HepG2 (cell line): ENCODE measurements at regions not wholly inside any gene's neighbourhood (a gene's known extent, or its start where the extent isn't known, plus 50 kb on each side); places are given as distances from the start of the nearest gene placed in this dataset.

ENCODE experiments used
- ATAC-seq: fragments of 200-7000 bp; cut with Tn5 transposase; 3 replicates; pipeline ENCODE4 v1.9.1; 2020; ENCODE audit warnings: mild to moderate bottlenecking, moderate library complexity
- BruUV-seq: library from RNA; stranded (reverse); fragments of 400-500 nt; replicated peaks from 2 replicates; lab custom pipeline; 2021; lab: Mats Ljungman, UMichigan
- CTCF ChIA-PET: fragments of 300-600 bp; formaldehyde crosslinking; extraction: SDS; loops from one replicate; lab custom pipeline; 2021; ENCODE audit warnings: low total read pairs, inconsistent platforms, low intra/inter-chr PET ratio; lab: Yijun Ruan, JAX
- POLR2A ChIA-PET: fragments of 350-600 bp; sonication (Branson Sonifier 250); formaldehyde crosslinking; loops from one replicate; lab custom pipeline; 2020; ENCODE audit warnings: antibody characterized with exemption, inconsistent platforms; lab: Yijun Ruan, JAX
- DNase-seq: peaks from one replicate; pipeline ENCODE4 v3.0.0-alpha.2; 2015; ENCODE audit warnings: low spot score
- FAIRE-seq: peaks from 3 replicates; lab custom pipeline; 2011; peaks lifted over from hg19 to GRCh38; lab: Jason Lieb, UNC
- H2AFZ ChIP-seq: one replicate; pipeline ENCODE4 v1.6.1; 2011; ENCODE audit warnings: low read length, inconsistent platforms
- H3K27ac ChIP-seq: fragments of 300-600 bp; 3 replicates; pipeline ENCODE4 v1.8.0; 2011; ENCODE audit warnings: mixed run types, mild to moderate bottlenecking, mixed read lengths, low read length, inconsistent platforms; ENCODE audit not compliant: insufficient read depth; ENCODE audit errors: extremely low read length
- H3K27me3 ChIP-seq, 2 experiments: fragments of 200-600 bp in 1 of 2; 2 replicates in 1 of 2; 3 replicates in 1 of 2; pipeline versions ENCODE4 v1.6.0 to v1.8.0; 2011; ENCODE audit warnings: low read length in 2 of 2, mild to moderate bottlenecking in 2 of 2, moderate library complexity in 2 of 2, inconsistent platforms in 1 of 2; ENCODE audit not compliant: insufficient read depth in 2 of 2, control insufficient read depth in 1 of 2
- H3K36me3 ChIP-seq, 2 experiments: fragments of 200-600 bp in 1 of 2; replicated peaks in 1 of 2; 2 replicates in 1 of 2; 3 replicates in 1 of 2; pipeline versions ENCODE4 v1.5.1 to v1.8.0; 2011; ENCODE audit warnings: low read length in 2 of 2, inconsistent platforms in 1 of 2; ENCODE audit not compliant: insufficient read depth in 2 of 2, control insufficient read depth in 1 of 2
- H3K4me1 ChIP-seq: 2 replicates; pipeline ENCODE4 v1.5.1; 2012; ENCODE audit warnings: low read length, inconsistent platforms; ENCODE audit not compliant: insufficient read depth
- H3K4me2 ChIP-seq: 2 replicates; pipeline ENCODE4 v1.6.0; 2011; ENCODE audit warnings: low read depth, low read length, inconsistent platforms
- H3K4me3 ChIP-seq, 3 experiments: fragments of 200-600 bp in 1 of 3; sonication (generic), shearing (Covaris generic) in 1 of 3; replicated peaks in 1 of 3; 2 replicates each; pipeline ENCODE4 v1.5.1; 2011 to 2016; ENCODE audit warnings: low read length in 3 of 3, inconsistent platforms in 2 of 3, low read depth in 2 of 3, mild to moderate bottlenecking in 2 of 3, control low read depth in 1 of 3, mixed read lengths in 1 of 3; ENCODE audit not compliant: insufficient read depth in 1 of 3
- H3K79me2 ChIP-seq: one replicate; pipeline ENCODE4 v1.6.1; 2011; ENCODE audit warnings: low read length, inconsistent platforms; ENCODE audit not compliant: insufficient read depth
- H3K9ac ChIP-seq: 2 replicates; pipeline ENCODE4 v1.6.0; 2011; ENCODE audit warnings: mild to moderate bottlenecking, low read depth, low read length, inconsistent platforms; ENCODE audit not compliant: insufficient read depth
- H3K9me3 ChIP-seq: 2 replicates; pipeline ENCODE4 v1.5.1; 2012; ENCODE audit warnings: mild to moderate bottlenecking, low read length
- H4K20me1 ChIP-seq: 2 replicates; pipeline ENCODE4 v1.6.0; 2011; ENCODE audit warnings: inconsistent platforms, mild to moderate bottlenecking, low read length, moderate library complexity; ENCODE audit not compliant: insufficient read depth
- ATF6 ChIP-seq: sonication (generic); formaldehyde crosslinking; conservative IDR thresholded peaks from 2 replicates; pipeline ENCODE4 v1.4.0; 2020; ENCODE audit warnings: missing genetic modification reagents
- FOXA1 ChIP-seq, 2 experiments: fragments of 450-650 bp in 1 of 2; sonication (generic) in 1 of 2; formaldehyde crosslinking in 1 of 2; IDR thresholded peaks; 2 replicates each; pipeline versions ENCODE4 v1.4.0 to v1.6.1; 2016 to 2020; ENCODE audit warnings: missing genetic modification reagents in 1 of 2
- HINFP ChIP-seq: sonication (generic); formaldehyde crosslinking; IDR thresholded peaks from 2 replicates; pipeline ENCODE4 v1.4.0; 2020; ENCODE audit warnings: low read depth, mild to moderate bottlenecking, missing genetic modification reagents
- HIVEP1 ChIP-seq: sonication (generic); formaldehyde crosslinking; IDR thresholded peaks from 2 replicates; pipeline ENCODE4 v1.4.0; 2020; ENCODE audit warnings: mild to moderate bottlenecking, missing genetic modification reagents
- HMG20A ChIP-seq: IDR thresholded peaks from 2 replicates; pipeline ENCODE4 v1.6.1; 2016; ENCODE audit warnings: borderline replicate concordance
- MEIS1 ChIP-seq: sonication (generic); formaldehyde crosslinking; IDR thresholded peaks from 2 replicates; pipeline ENCODE4 v1.9.0; 2021; ENCODE audit warnings: mild to moderate bottlenecking, missing genetic modification reagents, moderate library complexity, borderline replicate concordance
- MZF1 ChIP-seq: sonication (generic); formaldehyde crosslinking; IDR thresholded peaks from 2 replicates; pipeline ENCODE4 v1.8.1; 2023; ENCODE audit warnings: mild to moderate bottlenecking, missing genetic modification reagents, borderline replicate concordance
- RAD21 ChIP-seq: fragments of 450-650 bp; formaldehyde crosslinking; IDR thresholded peaks from 2 replicates; pipeline ENCODE4 v1.5.0; 2020; ENCODE audit warnings: mild to moderate bottlenecking
- RBM39 ChIP-seq: fragments of 200-400 bp; formaldehyde crosslinking; IDR thresholded peaks from one replicate; pipeline ENCODE4 v1.6.1; 2018; ENCODE audit warnings: antibody characterized with exemption, mild to moderate bottlenecking, low read depth, low read length; ENCODE audit not compliant: poor library complexity, severe bottlenecking
- SAFB2 ChIP-seq: sonication (generic); formaldehyde crosslinking; IDR thresholded peaks from 2 replicates; pipeline ENCODE4 v1.5.1; 2020; ENCODE audit warnings: missing genetic modification reagents, low read depth, mild to moderate bottlenecking, borderline replicate concordance
- SIX1 ChIP-seq: sonication (generic); formaldehyde crosslinking; IDR thresholded peaks from 2 replicates; pipeline ENCODE4 v1.4.0; 2020; ENCODE audit warnings: missing genetic modification reagents, borderline replicate concordance
- TOE1 ChIP-seq: sonication (generic); formaldehyde crosslinking; IDR thresholded peaks from 2 replicates; pipeline ENCODE4 v1.4.0; 2020; ENCODE audit warnings: mild to moderate bottlenecking, missing genetic modification reagents
- U2AF1 ChIP-seq: fragments of 200-400 bp; formaldehyde crosslinking; optimal IDR thresholded peaks from 2 replicates; pipeline ENCODE3; 2017; ENCODE audit warnings: mild to moderate bottlenecking, low read depth, low read length
- ZBTB34 ChIP-seq: sonication (generic); formaldehyde crosslinking; IDR thresholded peaks from 2 replicates; pipeline ENCODE4 v1.8.0; 2022; ENCODE audit warnings: mild to moderate bottlenecking, missing genetic modification reagents
- ZNF451 ChIP-seq: sonication (generic); formaldehyde crosslinking; IDR thresholded peaks from 2 replicates; pipeline ENCODE4 v1.5.0; 2020; ENCODE audit warnings: mild to moderate bottlenecking, missing genetic modification reagents
- ZNF615 ChIP-seq: sonication (generic); formaldehyde crosslinking; IDR thresholded peaks from 2 replicates; pipeline ENCODE4 v1.5.0; 2020; ENCODE audit warnings: mild to moderate bottlenecking, missing genetic modification reagents, borderline replicate concordance
- ZNF746 ChIP-seq: sonication (generic); formaldehyde crosslinking; IDR thresholded peaks from 2 replicates; pipeline ENCODE4 v1.8.0; 2022; ENCODE audit warnings: mild to moderate bottlenecking, missing genetic modification reagents
- in situ Hi-C: cut with HindIII; loops from 2 replicates; pipeline ENCODE4 v1.10.0; 2017; ENCODE audit warnings: low pct_unique_long_range_greater_than_20kb; ENCODE audit not compliant: extremely low pct_ligation_motif_present
- intact Hi-C: fragments of 100-400 bp; cut with micrococcal nuclease; formaldehyde crosslinking; loops from one replicate; pipeline ENCODE4 v1.10.0; 2022; ENCODE audit not compliant: unreplicated experiment

- TF ChIP-seq HINFP (CRISPR knock-in tag): no peak
- no peak for TF ChIP-seq ZNF746 (CRISPR knock-in tag)
- no peak for TF ChIP-seq ZNF451 (CRISPR knock-in tag)
These were observed 94.4 kb upstream of the RGS4 start (continued) for GRCh38 chr1:162974810-162975209.

GRCh38 chr1:162973381-162973795 is 95.8 kb upstream of the RGS4 start:
- intact Hi-C loops (no loop called here), in situ Hi-C loops (no loop called here)
- Histone ChIP-seq H3K36me3 (no peaks in the 10 kb centered on the region), H3K4me2 (no peak overlapping the region), H2AFZ (no peak overlapping the region), H3K27ac (no peak overlapping the region), H3K4me1 (no peaks in the 10 kb centered on the region), H3K27me3 (no peaks in the 10 kb centered on the region; a peak in 1 of 5 replicates), H3K79me2 (no peaks in the 10 kb centered on the region), H3K4me3 (no peak overlapping the region), H3K9me3 (no peaks in the 10 kb centered on the region), H3K9ac (no peak overlapping the region), H4K20me1 (no peaks in the 10 kb centered on the region)
- POLR2A ChIA-PET: no interaction called here
- DNase-seq: no peak
- no peak for ATAC-seq
- TF ChIP-seq HMG20A (CRISPR knock-in tag): no peak
- TF ChIP-seq SIX1 (CRISPR knock-in tag): no peak
- no peak for TF ChIP-seq ZBTB34 (CRISPR knock-in tag)
- TF ChIP-seq ZNF615: no peak
- TF ChIP-seq SAFB2: no peak
- no peak for TF ChIP-seq HIVEP1
- TF ChIP-seq RAD21 (CRISPR knock-in tag): no peak
- no peak for TF ChIP-seq MEIS1 (CRISPR knock-in tag)
- TF ChIP-seq FOXA1 (IDR thresholded peaks at IDR 0.05): no peak
- TF ChIP-seq FOXA1 (CRISPR knock-in tag; IDR thresholded peaks at IDR 0.05): no peak
- TF ChIP-seq RBM39: no peak
- no peak for TF ChIP-seq ATF6
- TF ChIP-seq TOE1 (CRISPR knock-in tag): no peak
- no peak for TF ChIP-seq U2AF1
- no peak for TF ChIP-seq MZF1 (CRISPR knock-in tag)
- FAIRE-seq: no peak
- BruUV-seq: no TSS peak
- CTCF ChIA-PET: no interaction called here
